ENCODE measurements at regions not wholly inside any gene's neighbourhood (a gene's known extent, or its start where the extent isn't known, plus 50 kb on each side); places are given as distances from the start of the nearest gene placed in this dataset.

- intact Hi-C loops (cut with micrococcal nuclease) = no loop called here
- H3K4me3 Mint-ChIP-seq = no peak overlapping the region
- peaks cover 2 to 6% of the 10 kb centered on the region in 2 donors for H3K9me3 Mint-ChIP-seq
- no peaks in the 10 kb centered on the region for H3K4me1 ChIP-seq (ENCODE audit: control insufficient read depth, insufficient read depth, low read length)
- no peak for TF ChIP-seq CTCF (IDR thresholded peaks at IDR 0.05)
- WGBS (ENCODE audit: insufficient coverage) = 88% methylated on average over 5 of the region's 5 CpGs
- H3K27ac ChIP-seq (ENCODE audit: low read length) = no peak overlapping the region
- H3K36me3 ChIP-seq (ENCODE audit: control insufficient read depth, insufficient read depth, low read length) = no peaks in the 10 kb centered on the region
- ATAC-seq (no peak), DNase-seq (no peak)
- peaks cover 0 to 3% of the 10 kb centered on the region in 2 donors for H3K27me3 Mint-ChIP-seq (ENCODE audit: low read depth in 2 of 2)
- H3K36me3 Mint-ChIP-seq = no peaks in the 10 kb centered on the region
- H3K4me3 ChIP-seq (ENCODE audit: low read length) = no peak overlapping the region
- H3K27me3 ChIP-seq (ENCODE audit: control insufficient read depth, insufficient read depth, low read length) = no peaks in the 10 kb centered on the region
- no peak overlapping the region for H3K27ac Mint-ChIP-seq
- H3K4me1 Mint-ChIP-seq = no peaks in the 10 kb centered on the region
- no peaks in the 10 kb centered on the region for H3K9me3 ChIP-seq (ENCODE audit: control insufficient read depth, insufficient read depth, low read length)
Observed at GRCh38 chr5:61768692-61769281, 436.7 kb downstream of the ZSWIM6 start.

- Histone ChIP-seq H3K36me3 (ENCODE audit: control insufficient read depth, insufficient read depth, low read length) (no peaks in the 10 kb centered on the region), H3K4me1 (ENCODE audit: control insufficient read depth, insufficient read depth, low read length) (no peaks in the 10 kb centered on the region), H3K4me3 (ENCODE audit: low read length) (no peak overlapping the region), H3K9me3 (ENCODE audit: control insufficient read depth, insufficient read depth, low read length) (no peaks in the 10 kb centered on the region), H3K27me3 (ENCODE audit: control insufficient read depth, insufficient read depth, low read length) (no peaks in the 10 kb centered on the region), H3K27ac (ENCODE audit: low read length) (no peak overlapping the region)
- intact Hi-C loops (cut with micrococcal nuclease) = no loop called here
- Mint-ChIP-seq H3K4me1 (no peaks in the 10 kb centered on the region), H3K4me3 (no peak overlapping the region), H3K27ac (no peak overlapping the region), H3K27me3 (ENCODE audit: low read depth in 2 of 2) (peaks cover 0 to 3% of the 10 kb centered on the region in 2 donors), H3K9me3 (peaks cover 0 to 6% of the 10 kb centered on the region in 2 donors), H3K36me3 (no peaks in the 10 kb centered on the region)
- ATAC-seq (no peak), DNase-seq (no peak)
- 86% methylated on average over 10 of the region's 10 CpGs for WGBS (ENCODE audit: insufficient coverage)
- no peak for TF ChIP-seq CTCF (IDR thresholded peaks at IDR 0.05)
Observed at GRCh38 chr5:61771062-61771461, 439.0 kb downstream of the ZSWIM6 start.

DNA sequence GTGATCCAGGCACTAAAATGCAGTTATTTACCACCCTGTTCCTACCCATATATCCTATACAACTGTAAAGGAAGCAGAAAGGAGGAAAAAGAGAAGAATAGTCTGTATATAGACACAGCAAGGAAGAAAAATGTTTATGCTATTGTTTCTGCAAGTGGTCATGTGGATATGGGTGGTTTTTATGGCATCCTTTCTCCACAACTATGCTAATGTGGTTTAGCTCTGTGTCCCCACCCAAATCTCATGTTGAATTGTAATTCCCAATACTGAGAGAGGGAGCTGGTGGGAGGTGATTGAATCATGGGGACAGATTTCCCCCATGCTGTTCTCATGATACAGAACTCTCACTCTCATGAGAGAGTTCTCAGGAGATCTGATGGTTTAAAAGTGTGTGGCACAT lies 439.8 kb downstream of the ZSWIM6 start:
- H3K9me3 Mint-ChIP-seq = peaks cover 0 to 6% of the 10 kb centered on the region in 2 donors
- no peak overlapping the region for H3K27ac Mint-ChIP-seq
- Histone ChIP-seq H3K9me3 (ENCODE audit: control insufficient read depth, insufficient read depth, low read length) (no peaks in the 10 kb centered on the region), H3K36me3 (ENCODE audit: control insufficient read depth, insufficient read depth, low read length) (no peaks in the 10 kb centered on the region), H3K27ac (ENCODE audit: low read length) (no peak overlapping the region), H3K4me3 (ENCODE audit: low read length) (no peak overlapping the region), H3K4me1 (ENCODE audit: control insufficient read depth, insufficient read depth, low read length) (no peaks in the 10 kb centered on the region), H3K27me3 (ENCODE audit: control insufficient read depth, insufficient read depth, low read length) (no peaks in the 10 kb centered on the region)
- DNase-seq (no peak), ATAC-seq (no peak)
- intact Hi-C loops (cut with micrococcal nuclease) = no loop called here
- TF ChIP-seq CTCF (IDR thresholded peaks at IDR 0.05) = no peak
- H3K4me1 Mint-ChIP-seq = no peaks in the 10 kb centered on the region
- H3K27me3 Mint-ChIP-seq (ENCODE audit: low read depth in 2 of 2) = peaks cover 0 to 3% of the 10 kb centered on the region in 2 donors
- H3K4me3 Mint-ChIP-seq = no peak overlapping the region
- H3K36me3 Mint-ChIP-seq = no peaks in the 10 kb centered on the region

GRCh38 chr5:61775901-61776300 lies 443.8 kb downstream of the ZSWIM6 start:
- Histone ChIP-seq H3K27ac (ENCODE audit: low read length) (no peak overlapping the region), H3K36me3 (ENCODE audit: control insufficient read depth, insufficient read depth, low read length) (no peaks in the 10 kb centered on the region), H3K4me3 (ENCODE audit: low read length) (no peak overlapping the region), H3K9me3 (ENCODE audit: control insufficient read depth, insufficient read depth, low read length) (no peaks in the 10 kb centered on the region), H3K4me1 (ENCODE audit: control insufficient read depth, insufficient read depth, low read length) (no peaks in the 10 kb centered on the region), H3K27me3 (ENCODE audit: control insufficient read depth, insufficient read depth, low read length) (no peaks in the 10 kb centered on the region)
- Mint-ChIP-seq H3K4me1 (no peaks in the 10 kb centered on the region), H3K9me3 (peaks cover 0 to 3% of the 10 kb centered on the region in 2 donors), H3K27ac (no peak overlapping the region), H3K4me3 (no peak overlapping the region), H3K36me3 (no peaks in the 10 kb centered on the region), H3K27me3 (ENCODE audit: low read depth in 2 of 2) (peaks cover 0 to 6% of the 10 kb centered on the region in 2 donors)
- intact Hi-C loops (cut with micrococcal nuclease) = no loop called here
- no peak for TF ChIP-seq CTCF (IDR thresholded peaks at IDR 0.05)
- 92% methylated on average over 3 of the region's 4 CpGs for WGBS (ENCODE audit: insufficient coverage)
- DNase-seq (no peak), ATAC-seq (no peak)

Data from natural killer cell (primary cell).